Mucosa of rectum (tissue), 2 donors: ENCODE measurements at regions not wholly inside any gene's neighbourhood (a gene's known extent, or its start where the extent isn't known, plus 50 kb on each side); places are given as distances from the start of the nearest gene placed in this dataset.

ENCODE experiments used
- H3K27ac ChIP-seq, 2 donors: one replicate each; pipeline ENCODE4 v1.7.0; 2013; ENCODE audit warnings: inconsistent platforms in 2 of 2, low read depth in 2 of 2, low read length in 2 of 2
- H3K27me3 ChIP-seq, 2 donors: one replicate each; pipeline ENCODE4 v1.7.0; 2013; ENCODE audit warnings: low read length in 2 of 2; ENCODE audit not compliant: control insufficient read depth in 2 of 2, insufficient read depth in 2 of 2
- H3K36me3 ChIP-seq, 2 donors: one replicate each; pipeline ENCODE4 v1.7.0; 2013; ENCODE audit warnings: low read length in 2 of 2; ENCODE audit not compliant: control insufficient read depth in 2 of 2, insufficient read depth in 2 of 2
- H3K4me1 ChIP-seq, 2 donors: one replicate each; pipeline ENCODE4 v1.7.0; 2013; ENCODE audit warnings: low read length in 2 of 2, mild to moderate bottlenecking in 1 of 2; ENCODE audit not compliant: control insufficient read depth in 2 of 2, insufficient read depth in 2 of 2
- H3K4me3 ChIP-seq, 2 donors: one replicate each; pipeline ENCODE4 v1.7.0; 2013; ENCODE audit warnings: low read length in 2 of 2
- H3K9ac ChIP-seq, 2 donors: one replicate each; pipeline ENCODE4 v1.7.0; 2013; ENCODE audit warnings: low read length in 2 of 2, low read depth in 1 of 2, mild to moderate bottlenecking in 1 of 2
- H3K9me3 ChIP-seq, 2 donors: one replicate each; pipeline ENCODE4 v1.7.0; 2013; ENCODE audit warnings: low read length in 2 of 2; ENCODE audit not compliant: control insufficient read depth in 2 of 2
- donor health status: healthy.
- donor health status: Normal muscosa, but diverticular disease.

DNA sequence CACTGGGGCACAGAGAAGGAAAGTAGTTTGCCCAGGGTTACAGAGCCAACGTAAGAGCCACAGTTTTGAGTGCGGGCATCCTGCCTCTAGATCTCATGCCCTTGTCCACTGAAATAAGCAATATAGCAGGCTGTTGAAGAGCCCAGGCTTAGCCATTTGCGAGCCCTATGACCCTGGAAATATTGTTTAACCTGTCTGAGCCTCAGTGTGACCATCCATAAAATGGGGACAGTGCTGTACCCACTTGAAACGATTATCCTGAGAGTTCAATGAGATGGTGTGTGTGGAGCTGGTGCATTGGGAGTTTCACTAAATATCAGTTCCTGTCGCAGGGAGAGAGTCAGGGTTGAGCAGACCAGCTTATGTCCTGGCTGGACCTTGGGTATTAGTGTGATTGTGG is 173.1 kb upstream of the KCNG1 start:
- Histone ChIP-seq H3K27ac (no peak overlapping the region), H3K9me3 (no peaks in the 10 kb centered on the region), H3K27me3 (peaks cover 0 to 11% of the 10 kb centered on the region in 2 donors), H3K9ac (no peak overlapping the region), H3K4me3 (no peak overlapping the region), H3K4me1 (no peaks in the 10 kb centered on the region), H3K36me3 (no peaks in the 10 kb centered on the region)

DNA sequence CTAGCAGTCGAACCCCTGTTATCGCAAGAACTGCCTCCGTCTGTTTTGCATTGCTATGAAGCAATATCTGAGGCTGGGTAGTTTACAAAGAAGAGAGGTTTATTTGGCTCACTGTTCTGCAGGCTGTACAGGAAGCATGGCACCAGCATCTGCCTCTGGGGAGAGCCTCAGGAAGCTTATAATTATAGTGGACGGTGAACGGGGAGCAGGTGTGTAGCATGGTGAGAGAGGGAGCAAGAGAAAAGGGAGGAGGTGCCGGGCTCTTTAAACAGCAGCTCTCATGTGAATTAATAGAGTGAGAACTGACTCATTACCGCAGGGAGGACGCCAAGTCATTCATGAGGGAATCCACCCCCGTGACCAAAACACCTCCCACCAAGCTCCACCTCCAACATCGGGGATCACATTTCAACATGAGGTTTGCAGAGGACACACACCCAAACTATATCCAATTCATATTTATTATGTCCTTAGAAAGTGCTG is 172.6 kb upstream of the KCNG1 start:
- peaks cover 0 to 11% of the 10 kb centered on the region in 2 donors for H3K27me3 ChIP-seq
- no peaks in the 10 kb centered on the region for H3K4me1 ChIP-seq
- H3K9me3 ChIP-seq: no peaks in the 10 kb centered on the region
- no peak overlapping the region for H3K9ac ChIP-seq
- no peak overlapping the region for H3K27ac ChIP-seq
- H3K4me3 ChIP-seq: no peak overlapping the region
- no peaks in the 10 kb centered on the region for H3K36me3 ChIP-seq

DNA sequence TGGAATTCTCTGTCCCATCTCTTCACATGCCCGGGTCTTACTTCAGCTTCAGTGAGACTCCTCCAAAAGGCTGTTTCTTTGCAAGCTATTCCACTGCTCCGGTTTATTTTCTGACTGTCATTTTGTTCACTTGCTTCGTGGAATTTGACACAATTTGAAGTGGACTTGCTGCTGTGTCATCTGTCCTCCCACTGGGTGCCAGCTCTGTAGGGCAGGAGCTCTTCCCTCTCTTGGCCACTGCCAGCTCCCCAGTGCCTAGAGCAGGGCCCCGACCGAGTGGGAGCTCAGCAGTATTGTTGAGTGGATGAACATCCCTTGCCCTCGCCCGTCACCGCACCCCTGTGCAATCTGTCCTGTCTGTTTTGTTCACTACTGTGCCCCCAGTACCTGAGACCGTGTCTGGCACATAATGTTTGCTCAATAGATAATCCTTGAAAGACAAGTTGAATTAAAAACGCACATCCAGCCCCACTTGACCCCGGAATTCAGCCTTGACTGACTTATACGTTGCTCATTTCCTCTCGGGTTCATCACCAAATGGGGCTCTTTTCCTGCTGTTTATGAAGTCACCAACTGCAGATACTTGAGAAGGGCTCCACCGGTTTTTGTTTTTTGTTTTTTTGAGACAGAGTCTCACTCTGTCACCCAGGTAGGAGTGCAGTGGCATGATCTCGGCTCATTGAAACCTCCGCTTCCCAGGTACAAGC is 170.3 kb upstream of the KCNG1 start:
- H3K4me1 ChIP-seq: no peaks in the 10 kb centered on the region
- H3K27ac ChIP-seq: no peak overlapping the region
- no peak overlapping the region for H3K9ac ChIP-seq
- H3K27me3 ChIP-seq: peaks cover 0 to 11% of the 10 kb centered on the region in 2 donors
- H3K9me3 ChIP-seq: no peaks in the 10 kb centered on the region
- no peaks in the 10 kb centered on the region for H3K36me3 ChIP-seq
- no peak overlapping the region for H3K4me3 ChIP-seq

DNA sequence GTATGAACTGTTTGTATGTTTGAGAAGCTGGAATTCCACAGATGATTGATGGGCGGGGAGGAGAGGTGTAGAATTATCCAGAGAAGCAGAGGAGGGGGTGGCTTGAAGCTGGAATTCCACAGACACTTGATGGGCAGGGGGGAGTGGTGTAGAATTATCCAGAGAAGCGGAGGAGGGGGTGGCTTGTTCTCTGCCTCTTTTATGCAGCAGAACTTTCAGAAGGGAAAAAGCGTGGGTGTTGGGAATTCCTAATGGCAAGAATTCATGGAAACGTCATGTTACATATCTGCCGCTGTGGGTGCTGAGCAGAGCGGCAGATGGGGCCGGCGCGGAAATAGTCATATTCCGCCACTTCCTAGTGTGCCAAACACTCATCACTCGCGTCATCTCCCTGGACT is 167.9 kb upstream of the KCNG1 start:
- no peak overlapping the region for H3K27ac ChIP-seq
- no peak overlapping the region for H3K4me3 ChIP-seq
- no peaks in the 10 kb centered on the region for H3K36me3 ChIP-seq
- H3K9ac ChIP-seq: no peak overlapping the region
- no peaks in the 10 kb centered on the region for H3K9me3 ChIP-seq
- no peaks in the 10 kb centered on the region for H3K4me1 ChIP-seq
- peaks cover 0 to 2% of the 10 kb centered on the region in 2 donors for H3K27me3 ChIP-seq

DNA sequence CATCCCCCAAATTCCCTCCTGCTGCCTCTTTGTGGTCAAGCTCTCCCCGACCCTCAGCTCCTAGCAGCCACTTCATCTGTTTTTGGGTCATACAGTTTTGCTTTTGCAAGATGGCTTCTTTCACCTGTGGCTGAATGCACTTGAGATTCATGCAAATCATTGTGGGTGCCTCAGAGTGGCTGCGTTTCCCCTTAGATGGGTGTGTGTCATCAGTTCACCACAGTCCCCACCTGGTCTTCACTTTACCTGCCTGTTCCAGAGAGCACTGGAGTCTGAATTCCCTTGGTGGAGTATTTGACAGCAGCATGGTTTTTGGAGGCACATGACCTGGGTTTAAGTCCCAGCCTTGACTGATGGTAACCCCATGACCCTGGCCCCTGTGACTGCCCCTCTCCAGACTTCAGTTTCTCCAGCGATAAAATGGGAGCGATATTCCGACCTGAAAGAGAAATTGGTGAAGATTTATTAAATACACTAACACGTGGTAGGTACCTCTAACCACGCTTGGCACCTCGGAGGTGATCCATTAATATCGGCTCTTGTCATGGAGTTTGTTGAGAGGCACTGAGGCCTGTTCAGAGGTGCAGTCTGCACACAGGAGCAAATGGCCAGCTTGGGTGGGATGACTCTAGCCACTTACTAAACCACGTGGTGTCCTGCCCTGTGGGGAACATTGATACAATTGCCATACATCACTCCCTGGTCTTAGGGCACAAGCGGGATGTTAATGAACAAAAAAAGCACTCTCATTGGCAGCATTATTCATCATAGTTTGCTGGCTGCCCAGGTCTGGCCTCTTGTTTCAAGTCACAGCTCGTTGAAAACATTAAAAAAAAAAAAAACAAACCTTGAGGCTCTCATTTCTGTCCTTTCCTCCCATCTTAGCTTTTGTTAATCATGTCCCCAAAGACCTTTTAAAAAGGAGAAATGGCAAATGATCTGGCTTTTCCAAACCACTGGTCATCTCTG is 167.2 kb upstream of the KCNG1 start:
- Histone ChIP-seq H3K27me3 (no peaks in the 10 kb centered on the region), H3K4me3 (no peak overlapping the region), H3K36me3 (no peaks in the 10 kb centered on the region), H3K9ac (no peak overlapping the region), H3K9me3 (no peaks in the 10 kb centered on the region), H3K27ac (no peak overlapping the region), H3K4me1 (no peaks in the 10 kb centered on the region)

DNA sequence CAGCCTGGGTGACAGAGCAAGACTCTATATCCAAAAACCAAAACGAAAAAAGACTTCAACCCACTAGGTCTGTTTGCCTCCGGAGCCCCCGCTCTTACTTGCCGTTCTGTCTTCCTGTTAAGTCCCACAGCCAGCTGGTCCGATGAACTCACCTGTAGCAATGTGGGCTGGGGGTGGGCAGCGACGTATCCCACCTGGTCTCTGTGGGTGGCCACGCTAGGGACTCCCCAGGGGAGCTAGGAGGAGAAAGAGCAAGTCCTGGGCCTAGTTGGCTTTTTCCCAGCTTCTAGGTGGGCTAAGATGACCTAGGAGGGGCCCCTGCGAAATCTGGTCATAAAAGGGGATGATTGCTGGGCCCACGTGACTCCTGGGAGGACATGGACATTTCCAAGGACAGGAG is 166.0 kb upstream of the KCNG1 start:
- no peaks in the 10 kb centered on the region for H3K27me3 ChIP-seq
- H3K9me3 ChIP-seq: no peaks in the 10 kb centered on the region
- no peak overlapping the region for H3K4me3 ChIP-seq
- H3K4me1 ChIP-seq: no peaks in the 10 kb centered on the region
- H3K9ac ChIP-seq: no peak overlapping the region
- H3K27ac ChIP-seq: no peak overlapping the region
- no peaks in the 10 kb centered on the region for H3K36me3 ChIP-seq

DNA sequence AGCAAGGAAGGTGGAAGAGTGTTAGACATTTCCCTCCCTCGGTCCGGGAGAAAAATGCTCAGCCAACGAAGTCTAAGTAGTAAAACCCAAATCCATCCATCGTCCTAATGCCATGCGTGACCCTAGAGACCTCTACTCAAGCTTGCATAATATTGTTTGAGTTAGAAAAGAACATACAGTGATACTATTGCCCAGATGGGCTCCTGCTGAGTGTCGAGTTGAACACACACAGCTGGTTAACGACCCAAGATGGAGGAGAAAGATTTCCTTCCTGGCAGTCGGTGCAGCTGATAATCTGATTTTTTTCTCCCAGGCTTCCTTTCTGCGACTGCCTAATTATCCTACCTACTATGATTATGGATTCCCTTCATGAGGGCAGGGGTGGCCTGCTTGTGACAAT is 164.4 kb upstream of the KCNG1 start:
- Histone ChIP-seq H3K4me3 (no peak overlapping the region), H3K36me3 (no peaks in the 10 kb centered on the region), H3K27ac (no peak overlapping the region), H3K9me3 (no peaks in the 10 kb centered on the region), H3K9ac (no peak overlapping the region), H3K27me3 (no peaks in the 10 kb centered on the region), H3K4me1 (no peaks in the 10 kb centered on the region)

DNA sequence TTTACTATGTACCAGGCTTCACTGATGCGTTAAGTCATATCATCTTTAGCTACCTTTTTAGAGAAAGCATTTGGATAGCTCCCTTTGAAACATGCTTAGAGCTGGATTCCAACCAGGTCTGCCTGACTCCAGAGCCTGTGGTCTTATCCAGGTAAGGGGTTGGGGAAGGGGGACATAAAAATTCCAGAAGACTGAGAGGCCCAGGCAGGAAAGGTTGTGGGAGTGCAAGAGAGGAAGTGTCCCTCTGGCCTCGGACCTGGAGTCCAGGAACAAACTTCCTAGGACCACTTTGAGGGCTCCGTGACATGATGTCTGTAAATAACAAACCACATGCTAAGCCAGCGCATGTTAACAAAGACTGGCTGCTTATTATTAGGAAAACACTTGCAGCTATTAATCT is 163.0 kb upstream of the KCNG1 start:
- Histone ChIP-seq H3K4me1 (no peaks in the 10 kb centered on the region), H3K27me3 (no peaks in the 10 kb centered on the region), H3K36me3 (no peaks in the 10 kb centered on the region), H3K9ac (no peak overlapping the region), H3K9me3 (no peaks in the 10 kb centered on the region), H3K4me3 (no peak overlapping the region), H3K27ac (no peak overlapping the region)

DNA sequence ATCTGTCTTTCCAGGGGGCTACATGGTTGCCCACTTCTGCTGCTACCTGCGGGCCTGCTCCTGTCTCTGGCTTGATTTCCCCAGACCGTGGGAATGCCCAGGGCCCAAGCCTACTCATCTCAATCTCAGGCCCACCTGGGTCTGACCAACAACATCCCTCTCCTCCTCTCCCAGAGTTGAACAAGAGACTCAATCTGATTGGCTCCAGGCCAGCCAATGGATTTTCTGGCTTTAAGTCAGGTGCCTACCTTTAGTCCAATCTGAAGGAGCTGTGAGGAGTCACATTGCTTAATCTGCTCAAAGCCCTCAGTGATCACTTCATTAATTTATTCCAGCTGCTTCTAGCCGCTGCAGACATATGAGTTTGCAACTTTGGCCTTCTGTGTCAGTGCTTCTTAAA is 162.4 kb upstream of the KCNG1 start:
- H3K4me3 ChIP-seq: no peak overlapping the region
- H3K27ac ChIP-seq: no peak overlapping the region
- no peaks in the 10 kb centered on the region for H3K27me3 ChIP-seq
- H3K9ac ChIP-seq: no peak overlapping the region
- no peaks in the 10 kb centered on the region for H3K36me3 ChIP-seq
- no peaks in the 10 kb centered on the region for H3K9me3 ChIP-seq
- no peaks in the 10 kb centered on the region for H3K4me1 ChIP-seq

DNA sequence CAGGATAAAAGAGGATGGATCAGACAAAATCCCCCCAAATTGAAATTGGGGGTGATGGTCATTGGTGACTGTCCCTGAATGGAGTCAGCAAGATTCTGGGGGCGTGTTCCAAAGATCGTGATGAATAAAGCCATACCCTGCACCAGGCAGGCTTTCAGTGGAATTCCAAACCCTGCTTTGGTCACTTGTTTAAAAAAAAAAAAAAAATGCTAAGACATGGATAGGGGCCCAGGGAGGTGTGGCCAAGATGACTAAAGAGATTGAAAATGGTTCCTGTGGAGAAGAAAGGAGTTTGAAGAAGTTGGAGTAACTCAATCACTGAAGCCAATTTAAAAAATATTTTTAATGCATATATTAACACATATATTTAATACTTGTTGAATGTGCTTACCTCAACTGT is 161.4 kb upstream of the KCNG1 start:
- no peaks in the 10 kb centered on the region for H3K36me3 ChIP-seq
- H3K9ac ChIP-seq: no peak overlapping the region
- H3K4me1 ChIP-seq: no peaks in the 10 kb centered on the region
- no peak overlapping the region for H3K27ac ChIP-seq
- no peak overlapping the region for H3K4me3 ChIP-seq
- H3K27me3 ChIP-seq: no peaks in the 10 kb centered on the region
- H3K9me3 ChIP-seq: no peaks in the 10 kb centered on the region
